ENCODE measurements at regions not wholly inside any gene's neighbourhood (a gene's known extent, or its start where the extent isn't known, plus 50 kb on each side); places are given as distances from the start of the nearest gene placed in this dataset.

DNA sequence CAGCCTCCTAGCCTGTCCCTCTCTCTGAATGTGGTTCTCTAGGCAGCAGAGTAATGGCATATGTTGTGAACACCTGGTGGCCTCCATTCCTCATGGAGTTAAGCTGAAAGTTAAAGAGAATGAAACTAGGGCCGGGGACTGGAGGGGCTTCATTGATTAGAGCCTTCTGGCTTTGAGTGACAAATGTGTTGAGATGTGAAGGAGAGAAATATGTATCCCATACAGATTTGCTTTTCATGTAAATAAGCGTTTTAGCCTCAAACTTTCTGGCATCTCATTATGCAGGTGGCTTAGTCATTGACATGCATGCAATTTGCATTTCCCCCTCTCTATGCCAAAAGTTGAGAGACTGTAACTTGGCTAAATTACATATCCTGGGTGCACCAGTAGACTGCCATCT, 537.7 kb upstream of the EEF2KMT start:
- TF ChIP-seq, protein P1, sequence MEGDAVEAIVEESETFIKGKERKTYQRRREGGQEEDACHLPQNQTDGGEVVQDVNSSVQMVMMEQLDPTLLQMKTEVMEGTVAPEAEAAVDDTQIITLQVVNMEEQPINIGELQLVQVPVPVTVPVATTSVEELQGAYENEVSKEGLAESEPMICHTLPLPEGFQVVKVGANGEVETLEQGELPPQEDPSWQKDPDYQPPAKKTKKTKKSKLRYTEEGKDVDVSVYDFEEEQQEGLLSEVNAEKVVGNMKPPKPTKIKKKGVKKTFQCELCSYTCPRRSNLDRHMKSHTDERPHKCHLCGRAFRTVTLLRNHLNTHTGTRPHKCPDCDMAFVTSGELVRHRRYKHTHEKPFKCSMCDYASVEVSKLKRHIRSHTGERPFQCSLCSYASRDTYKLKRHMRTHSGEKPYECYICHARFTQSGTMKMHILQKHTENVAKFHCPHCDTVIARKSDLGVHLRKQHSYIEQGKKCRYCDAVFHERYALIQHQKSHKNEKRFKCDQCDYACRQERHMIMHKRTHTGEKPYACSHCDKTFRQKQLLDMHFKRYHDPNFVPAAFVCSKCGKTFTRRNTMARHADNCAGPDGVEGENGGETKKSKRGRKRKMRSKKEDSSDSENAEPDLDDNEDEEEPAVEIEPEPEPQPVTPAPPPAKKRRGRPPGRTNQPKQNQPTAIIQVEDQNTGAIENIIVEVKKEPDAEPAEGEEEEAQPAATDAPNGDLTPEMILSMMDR (conservative IDR thresholded peaks at IDR 0.05 in 1 of 2, IDR thresholded peaks at IDR 0.05 in 1 of 2; ENCODE audit: low read depth in 1 of 2, low read length in 2 of 2), result no peak
- TF ChIP-seq EZH2 (IDR thresholded peaks at IDR 0.05; ENCODE audit: low read length, missing control alignments), result no peak

Measured in fibroblast of lung (primary cell).